GM10248 (cell line): ENCODE measurements at regions not wholly inside any gene's neighbourhood (a gene's known extent, or its start where the extent isn't known, plus 50 kb on each side); places are given as distances from the start of the nearest gene placed in this dataset.
"Not testable (repeated sequence)": the region's sequence is repeated elsewhere in the genome, so short reads cannot be mapped to it uniquely, and the experiment has no call there.

Experiments
- CTCF ChIA-PET: fragments of 300-600 bp; sonication (Branson Sonifier 250); formaldehyde crosslinking; extraction: SDS; loops from one replicate; lab custom pipeline; 2021; ENCODE audit warnings: antibody characterized with exemption; lab: Yijun Ruan, JAX
- POLR2A ChIA-PET: fragments of 350-650 bp; sonication (Branson Sonifier 250); formaldehyde crosslinking; extraction: SDS; loops from one replicate; lab custom pipeline; 2020; ENCODE audit warnings: antibody characterized with exemption; lab: Yijun Ruan, JAX
- DNase-seq: peaks from one replicate; pipeline ENCODE4 v3.0.0; 2012; ENCODE audit errors: extremely low spot score
- TF ChIP-seq, protein P1 (sequence below): IDR thresholded peaks from 2 replicates; pipeline ENCODE4 v1.5.1; 2012; ENCODE audit warnings: mild to moderate bottlenecking, low read depth; ENCODE audit errors: extremely low read depth, missing control alignments, control extremely low read depth

- no peak for DNase-seq
- POLR2A ChIA-PET = no interaction called here
- CTCF ChIA-PET = interaction anchor here (1.7 kb wide), 1 partner anchor 17 kb away, joined by 4 read pairs; no protein-coding TSS in a partner anchor
- TF ChIP-seq, protein P1, sequence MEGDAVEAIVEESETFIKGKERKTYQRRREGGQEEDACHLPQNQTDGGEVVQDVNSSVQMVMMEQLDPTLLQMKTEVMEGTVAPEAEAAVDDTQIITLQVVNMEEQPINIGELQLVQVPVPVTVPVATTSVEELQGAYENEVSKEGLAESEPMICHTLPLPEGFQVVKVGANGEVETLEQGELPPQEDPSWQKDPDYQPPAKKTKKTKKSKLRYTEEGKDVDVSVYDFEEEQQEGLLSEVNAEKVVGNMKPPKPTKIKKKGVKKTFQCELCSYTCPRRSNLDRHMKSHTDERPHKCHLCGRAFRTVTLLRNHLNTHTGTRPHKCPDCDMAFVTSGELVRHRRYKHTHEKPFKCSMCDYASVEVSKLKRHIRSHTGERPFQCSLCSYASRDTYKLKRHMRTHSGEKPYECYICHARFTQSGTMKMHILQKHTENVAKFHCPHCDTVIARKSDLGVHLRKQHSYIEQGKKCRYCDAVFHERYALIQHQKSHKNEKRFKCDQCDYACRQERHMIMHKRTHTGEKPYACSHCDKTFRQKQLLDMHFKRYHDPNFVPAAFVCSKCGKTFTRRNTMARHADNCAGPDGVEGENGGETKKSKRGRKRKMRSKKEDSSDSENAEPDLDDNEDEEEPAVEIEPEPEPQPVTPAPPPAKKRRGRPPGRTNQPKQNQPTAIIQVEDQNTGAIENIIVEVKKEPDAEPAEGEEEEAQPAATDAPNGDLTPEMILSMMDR = no peak
Observed at GRCh38 chr10:52597189-52597863, 175.3 kb downstream of the MBL2 start.

DNA sequence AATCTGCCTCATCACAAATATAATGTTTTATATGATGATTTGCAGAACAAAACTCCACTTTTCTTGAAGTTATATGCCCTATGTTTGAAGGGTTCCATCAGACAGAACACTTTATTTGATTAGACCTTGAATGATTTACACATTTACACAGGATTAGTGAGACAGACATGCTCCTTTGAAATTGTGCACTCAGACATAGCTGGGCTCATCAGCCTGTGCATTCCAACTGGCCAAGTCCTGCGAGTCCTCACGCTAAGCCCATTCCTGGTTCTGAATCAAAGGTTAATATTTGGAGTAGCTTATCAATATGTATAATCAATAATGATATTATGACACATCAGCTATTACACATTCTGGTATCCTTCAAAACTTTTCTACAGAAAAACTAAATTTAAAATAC lies 173.6 kb downstream of the MBL2 start:
- ChIA-PET CTCF (no interaction called here), POLR2A (no interaction called here)
- TF ChIP-seq, protein P1 = no peak
- DNase-seq = no peak

DNA sequence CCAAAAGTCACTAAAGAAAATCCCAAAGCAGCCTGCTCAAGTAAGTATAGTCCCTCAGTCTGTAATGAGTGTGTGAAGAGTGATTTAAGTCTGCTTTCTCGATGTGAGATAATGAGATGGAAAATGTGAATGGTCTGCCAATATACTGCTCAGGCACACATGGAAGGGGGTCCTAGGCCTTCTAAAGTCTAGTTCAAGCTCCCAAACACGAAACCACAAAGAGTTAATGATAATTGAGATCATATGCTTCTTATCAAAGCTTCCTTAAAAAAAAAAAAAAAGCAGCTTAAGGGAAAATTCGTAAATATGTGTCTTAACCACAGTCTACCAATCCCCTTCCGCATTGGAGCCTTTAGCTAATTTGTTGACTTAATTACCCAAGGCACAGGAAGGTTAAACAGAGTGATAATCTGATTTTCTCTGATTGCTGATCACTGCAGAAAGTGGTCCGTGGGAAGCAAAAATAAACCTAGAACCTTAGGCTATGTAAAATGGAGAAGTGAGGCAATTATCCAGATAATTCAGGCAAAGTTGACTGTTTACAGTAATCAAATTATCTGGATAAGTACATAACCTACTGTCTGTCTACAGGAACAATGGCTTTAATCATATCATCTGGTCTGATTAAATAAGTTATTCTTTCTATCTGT lies 172.9 kb downstream of the MBL2 start:
- CTCF ChIA-PET = no interaction called here
- no peak for DNase-seq
- POLR2A ChIA-PET = interaction anchor here (0.5 kb wide), 1 partner anchor 116 kb away, joined by 3 read pairs; no protein-coding TSS in a partner anchor
- TF ChIP-seq, protein P1 = no peak

DNA sequence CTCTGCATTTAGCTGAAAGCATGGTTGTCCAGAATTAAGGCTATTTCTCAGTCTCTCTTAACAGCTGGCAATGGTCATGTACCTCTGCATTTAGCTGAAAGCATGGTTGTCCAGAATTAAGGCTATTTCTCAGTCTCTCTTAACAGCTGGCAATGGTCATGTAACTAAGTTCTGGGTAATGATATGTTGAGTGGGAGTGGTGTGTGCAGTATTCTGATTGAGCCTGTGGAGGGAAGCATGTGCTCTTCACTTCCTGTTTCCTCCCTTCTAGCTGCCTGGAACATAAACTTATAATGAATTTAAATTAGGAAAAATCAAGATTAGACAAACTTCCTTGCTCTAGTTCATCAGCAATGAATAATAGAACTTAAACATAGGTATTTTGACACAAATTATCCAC lies 168.5 kb downstream of the MBL2 start:
- POLR2A ChIA-PET, CTCF ChIA-PET, DNase-seq: not testable (repeated sequence)

DNA sequence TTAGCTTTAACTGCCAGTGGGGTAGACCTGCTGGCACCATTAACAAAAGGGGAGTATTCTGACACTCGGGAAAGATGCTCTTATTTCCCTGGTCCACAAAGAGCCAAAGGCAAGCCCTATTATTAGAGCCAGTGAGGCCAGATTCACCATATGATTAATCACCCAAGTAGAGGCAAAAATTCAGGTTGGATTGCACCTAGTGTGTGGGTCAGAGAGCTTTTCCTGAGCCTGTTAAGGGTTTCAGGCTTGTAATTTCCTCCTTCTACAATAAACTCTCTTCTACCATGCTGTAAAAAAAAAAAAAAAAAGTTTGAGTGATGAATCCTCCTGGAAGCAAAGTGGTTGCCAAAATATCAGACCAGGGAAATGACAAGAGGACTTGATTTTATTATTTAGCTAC lies 163.5 kb downstream of the MBL2 start:
- TF ChIP-seq, protein P1 = no peak
- POLR2A ChIA-PET = no interaction called here
- CTCF ChIA-PET = interaction anchor here (1.0 kb wide), 1 partner anchor 14 kb away, joined by 3 read pairs; no protein-coding TSS in a partner anchor
- no peak for DNase-seq

DNA sequence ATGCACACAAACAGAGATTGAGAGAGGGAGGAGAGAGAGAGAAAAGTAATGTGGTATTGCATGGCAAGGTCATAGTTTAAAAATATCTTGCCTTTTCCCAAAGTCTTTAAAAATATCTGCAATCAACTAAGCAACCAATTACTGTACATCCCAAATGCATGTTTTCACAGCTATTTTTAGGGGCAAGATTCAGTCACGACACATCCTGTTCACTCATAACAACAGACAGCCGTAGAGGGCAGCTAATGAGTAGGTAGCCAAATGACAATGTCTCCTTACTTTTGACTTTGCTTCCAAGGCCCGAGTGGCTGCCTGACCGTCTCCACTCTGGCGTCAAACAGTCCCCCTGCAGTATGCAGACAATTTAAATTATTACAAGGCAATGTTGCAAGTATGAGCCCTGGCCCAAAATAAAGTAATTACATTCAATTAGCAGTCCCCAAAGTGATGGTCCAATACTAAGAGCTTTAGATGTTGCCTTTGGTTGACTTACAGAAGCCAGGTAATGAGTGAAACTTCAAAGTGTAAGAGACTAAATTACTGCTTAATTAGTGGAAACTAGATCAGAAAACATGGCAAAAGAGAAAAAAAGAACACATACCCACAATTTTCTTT lies 162.9 kb downstream of the MBL2 start:
- no peak for DNase-seq
- ChIA-PET POLR2A (no interaction called here), CTCF (no interaction called here)
- TF ChIP-seq, protein P1 = no peak
